ENCODE measurements at regions not wholly inside any gene's neighbourhood (a gene's known extent, or its start where the extent isn't known, plus 50 kb on each side); places are given as distances from the start of the nearest gene placed in this dataset.

DNA sequence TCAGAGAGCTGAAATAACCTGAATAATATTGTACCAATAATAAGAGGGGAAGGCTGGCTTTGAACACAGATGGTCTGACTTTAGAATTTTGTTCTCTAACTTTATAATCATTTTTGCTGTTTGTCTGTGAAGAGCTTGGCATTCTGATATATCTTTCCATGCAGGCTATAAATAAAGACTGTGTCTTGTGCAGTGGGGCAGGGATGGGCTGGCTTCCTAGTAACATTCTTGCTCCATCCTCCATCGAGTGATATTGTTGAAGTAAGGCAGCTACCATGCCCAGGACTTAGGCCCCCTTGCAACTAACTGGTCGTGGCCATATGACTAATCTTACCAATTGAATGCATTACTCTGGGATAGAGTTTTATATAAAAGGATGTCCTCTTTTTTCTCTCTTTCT, 234.7 kb upstream of the IRX3 start:
- TF ChIP-seq, protein P1, sequence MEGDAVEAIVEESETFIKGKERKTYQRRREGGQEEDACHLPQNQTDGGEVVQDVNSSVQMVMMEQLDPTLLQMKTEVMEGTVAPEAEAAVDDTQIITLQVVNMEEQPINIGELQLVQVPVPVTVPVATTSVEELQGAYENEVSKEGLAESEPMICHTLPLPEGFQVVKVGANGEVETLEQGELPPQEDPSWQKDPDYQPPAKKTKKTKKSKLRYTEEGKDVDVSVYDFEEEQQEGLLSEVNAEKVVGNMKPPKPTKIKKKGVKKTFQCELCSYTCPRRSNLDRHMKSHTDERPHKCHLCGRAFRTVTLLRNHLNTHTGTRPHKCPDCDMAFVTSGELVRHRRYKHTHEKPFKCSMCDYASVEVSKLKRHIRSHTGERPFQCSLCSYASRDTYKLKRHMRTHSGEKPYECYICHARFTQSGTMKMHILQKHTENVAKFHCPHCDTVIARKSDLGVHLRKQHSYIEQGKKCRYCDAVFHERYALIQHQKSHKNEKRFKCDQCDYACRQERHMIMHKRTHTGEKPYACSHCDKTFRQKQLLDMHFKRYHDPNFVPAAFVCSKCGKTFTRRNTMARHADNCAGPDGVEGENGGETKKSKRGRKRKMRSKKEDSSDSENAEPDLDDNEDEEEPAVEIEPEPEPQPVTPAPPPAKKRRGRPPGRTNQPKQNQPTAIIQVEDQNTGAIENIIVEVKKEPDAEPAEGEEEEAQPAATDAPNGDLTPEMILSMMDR (IDR thresholded peaks at IDR 0.05): no peak
- no peak for TF ChIP-seq POLR2AphosphoS5 (IDR thresholded peaks at IDR 0.05)
- TF ChIP-seq POLR2A (IDR thresholded peaks at IDR 0.05): no peak

Data from suprapubic skin (tissue), 4 donors.